Pancreas (tissue), 10 donors: ENCODE measurements at regions not wholly inside any gene's neighbourhood (a gene's known extent, or its start where the extent isn't known, plus 50 kb on each side); places are given as distances from the start of the nearest gene placed in this dataset.
A peak's percentile ranks its signal among the peaks of the same experiment; 100 is the strongest.

ENCODE experiments used
- ATAC-seq, 4 donors: fragments of 200-7000 bp; cut with Tn5 transposase; one replicate each; pipeline versions ENCODE4 v1.8.0 to v1.9.1; 2020; ENCODE audit warnings: mild to moderate bottlenecking in 4 of 4, moderate library complexity in 4 of 4
- DNase-seq, 6 donors: peaks; one replicate each; pipeline ENCODE4 v3.0.0-alpha.2; 2020
- FAIRE-seq: peaks from 2 replicates; lab custom pipeline; 2012; peaks lifted over from hg19 to GRCh38; lab: Jason Lieb, UNC
- H3K27ac ChIP-seq, 4 donors: fragments of 200-600 bp; sonication (generic); 1 replicate in 3 of 4; 2 replicates in 1 of 4; pipeline versions ENCODE4 v1.5.0 to v1.8.0; 2020
- H3K27me3 ChIP-seq, 4 donors: fragments of 200-600 bp; one replicate each; pipeline ENCODE4 v1.8.0; 2021
- H3K36me3 ChIP-seq, 3 donors: fragments of 200-600 bp; sonication (generic) in 1 of 3; one replicate each; pipeline versions ENCODE4 v1.5.0 to v1.8.0; 2020 to 2021
- H3K4me1 ChIP-seq, 3 donors: fragments of 200-600 bp; one replicate each; pipeline ENCODE4 v1.8.0; 2021
- H3K4me3 ChIP-seq, 4 donors: fragments of 200-600 bp; sonication (generic) in 2 of 4; one replicate each; pipeline versions ENCODE4 v1.5.0 to v1.8.0; 2020 to 2021
- H3K9me3 ChIP-seq, 4 donors: fragments of 200-600 bp; one replicate each; pipeline ENCODE4 v1.8.0; 2021
- WGBS, 2 donors: extraction: QIAGEN DNeasy Blood & Tissue Kit; methylation state at CpG; one replicate each; pipeline ENCODE4 v1.1.7; 2013; 5-methylcytosine and 5-hydroxymethylcytosine counted together
- intact Hi-C, 3 donors: fragments of 100-400 bp; cut with DNase I; formaldehyde crosslinking; loops; one replicate each; pipeline versions ENCODE4 v1.11.1 to v1.14.2; 2022
- TF ChIP-seq, protein P1 (sequence below), 4 donors: fragments of 200-600 bp; sonication (generic) in 3 of 4; IDR thresholded peaks; one replicate each; pipeline versions ENCODE4 v1.5.0 to v1.8.0; 2021; ENCODE audit warnings: antibody characterized with exemption in 4 of 4
- donor health status: healthy with polysubstance abuse.
- donor health status: DM: no; HTN: no; CAD: no; lungs with moderate emphysema.
- donor health status: DM: no; HTN: no; CAD: no.
- donor health status: control.
- donor health status: control.
- donor health status: Bipolar disorder and iron deficiency.
- donor health status: DM: yes; HTN: yes; CAD: no.
- donor health status: DM: no; HTN: no; CAD: no.
- donor health status: DM: no; HTN: no; CAD: no.
- donor health status: DM: yes; HTN: yes; CAD: no.

DNA sequence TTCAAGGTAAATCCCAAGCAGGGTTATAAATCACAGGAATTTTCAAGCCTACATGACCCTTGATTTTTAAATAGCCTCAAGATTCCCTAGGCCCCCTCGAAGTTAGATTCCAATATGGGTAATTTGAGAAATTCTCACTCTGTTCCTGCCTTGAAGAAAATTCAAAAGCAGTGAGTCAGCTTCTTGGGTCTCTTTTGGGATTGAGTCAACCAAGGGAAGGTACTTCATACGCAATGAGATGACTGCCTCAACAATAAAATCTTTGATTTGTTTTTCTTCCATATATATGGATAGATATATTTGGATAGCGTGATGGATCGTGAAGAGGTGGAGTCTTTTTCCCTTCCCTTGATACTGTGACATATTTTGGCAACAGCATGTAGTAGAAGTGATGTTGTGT, 180.4 kb upstream of the ATP2B1 start:
- intact Hi-C loops, result no loop called here
- FAIRE-seq (no peak), DNase-seq (no peak), ATAC-seq (no peak)
- 86 to 92% methylated on average over 4 of the region's 4 CpGs for WGBS, 2 donors
- TF ChIP-seq, protein P1, sequence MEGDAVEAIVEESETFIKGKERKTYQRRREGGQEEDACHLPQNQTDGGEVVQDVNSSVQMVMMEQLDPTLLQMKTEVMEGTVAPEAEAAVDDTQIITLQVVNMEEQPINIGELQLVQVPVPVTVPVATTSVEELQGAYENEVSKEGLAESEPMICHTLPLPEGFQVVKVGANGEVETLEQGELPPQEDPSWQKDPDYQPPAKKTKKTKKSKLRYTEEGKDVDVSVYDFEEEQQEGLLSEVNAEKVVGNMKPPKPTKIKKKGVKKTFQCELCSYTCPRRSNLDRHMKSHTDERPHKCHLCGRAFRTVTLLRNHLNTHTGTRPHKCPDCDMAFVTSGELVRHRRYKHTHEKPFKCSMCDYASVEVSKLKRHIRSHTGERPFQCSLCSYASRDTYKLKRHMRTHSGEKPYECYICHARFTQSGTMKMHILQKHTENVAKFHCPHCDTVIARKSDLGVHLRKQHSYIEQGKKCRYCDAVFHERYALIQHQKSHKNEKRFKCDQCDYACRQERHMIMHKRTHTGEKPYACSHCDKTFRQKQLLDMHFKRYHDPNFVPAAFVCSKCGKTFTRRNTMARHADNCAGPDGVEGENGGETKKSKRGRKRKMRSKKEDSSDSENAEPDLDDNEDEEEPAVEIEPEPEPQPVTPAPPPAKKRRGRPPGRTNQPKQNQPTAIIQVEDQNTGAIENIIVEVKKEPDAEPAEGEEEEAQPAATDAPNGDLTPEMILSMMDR (IDR thresholded peaks at IDR 0.05), result no peak
- Histone ChIP-seq H3K4me1 (no peaks in the 10 kb centered on the region), H3K27ac (no peak overlapping the region), H3K4me3 (no peak overlapping the region), H3K27me3 (no peaks in the 10 kb centered on the region), H3K9me3 (no peaks in the 10 kb centered on the region), H3K36me3 (no peaks in the 10 kb centered on the region)

DNA sequence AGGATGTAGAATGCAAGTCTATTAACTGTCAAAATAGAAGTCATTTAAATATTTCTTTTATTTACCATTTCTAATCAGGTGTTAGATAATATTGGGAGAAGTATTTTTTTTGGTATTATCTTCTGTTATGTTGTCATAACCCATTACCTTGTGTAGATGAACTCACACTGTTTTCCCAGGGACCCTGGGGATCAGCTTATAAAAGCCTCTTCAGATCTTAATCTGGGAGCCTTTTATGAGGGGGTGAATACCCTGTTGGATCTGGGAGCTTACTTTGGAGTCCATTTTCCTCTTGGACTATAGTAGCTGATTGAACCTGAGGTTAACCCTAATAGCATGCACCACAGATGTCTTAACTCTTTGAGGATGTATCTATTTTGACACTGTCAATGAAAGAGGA, 176.3 kb upstream of the ATP2B1 start:
- TF ChIP-seq, protein P1 (IDR thresholded peaks at IDR 0.05), result no peak
- no peaks in the 10 kb centered on the region for H3K36me3 ChIP-seq
- DNase-seq (no peak), ATAC-seq (no peak), FAIRE-seq (no peak)
- no peaks in the 10 kb centered on the region for H3K9me3 ChIP-seq
- intact Hi-C loops, result no loop called here
- H3K4me3 ChIP-seq, result no peak overlapping the region
- no peaks in the 10 kb centered on the region for H3K4me1 ChIP-seq
- H3K27ac ChIP-seq, result no peak overlapping the region
- no peaks in the 10 kb centered on the region for H3K27me3 ChIP-seq

DNA sequence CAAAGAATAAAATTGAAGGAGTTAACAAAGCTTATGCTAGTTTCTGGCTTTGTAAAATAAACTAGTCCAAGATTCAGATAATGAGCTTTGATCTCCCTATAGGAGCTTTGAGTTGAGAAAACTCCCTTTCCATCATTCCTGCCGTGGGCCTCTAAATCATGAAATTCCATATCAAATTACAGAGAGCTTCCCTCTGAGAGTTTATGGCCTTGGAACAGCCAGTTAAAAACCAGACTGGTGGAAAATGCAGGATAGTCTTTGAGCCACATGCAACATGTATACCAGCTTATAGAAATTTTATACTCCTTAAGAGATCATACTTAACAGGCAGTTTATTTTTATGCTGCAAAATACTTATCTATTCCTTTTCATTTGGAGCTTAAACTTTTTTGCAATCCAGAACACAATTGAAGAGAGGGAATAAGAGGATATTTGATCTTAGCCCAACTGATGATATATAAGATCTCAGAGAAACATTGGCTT, 175.8 kb upstream of the ATP2B1 start:
- 44 to 49% methylated on average over 1 of the region's 1 CpG for WGBS, 2 donors
- no peak overlapping the region for H3K27ac ChIP-seq
- DNase-seq, result no peak
- TF ChIP-seq, protein P1 (IDR thresholded peaks at IDR 0.05), result no peak
- no peak overlapping the region for H3K4me3 ChIP-seq
- no peaks in the 10 kb centered on the region for H3K36me3 ChIP-seq
- no peaks in the 10 kb centered on the region for H3K9me3 ChIP-seq
- no peak for ATAC-seq
- no peaks in the 10 kb centered on the region for H3K4me1 ChIP-seq
- FAIRE-seq, result no peak
- intact Hi-C loops, result no loop called here
- no peaks in the 10 kb centered on the region for H3K27me3 ChIP-seq

DNA sequence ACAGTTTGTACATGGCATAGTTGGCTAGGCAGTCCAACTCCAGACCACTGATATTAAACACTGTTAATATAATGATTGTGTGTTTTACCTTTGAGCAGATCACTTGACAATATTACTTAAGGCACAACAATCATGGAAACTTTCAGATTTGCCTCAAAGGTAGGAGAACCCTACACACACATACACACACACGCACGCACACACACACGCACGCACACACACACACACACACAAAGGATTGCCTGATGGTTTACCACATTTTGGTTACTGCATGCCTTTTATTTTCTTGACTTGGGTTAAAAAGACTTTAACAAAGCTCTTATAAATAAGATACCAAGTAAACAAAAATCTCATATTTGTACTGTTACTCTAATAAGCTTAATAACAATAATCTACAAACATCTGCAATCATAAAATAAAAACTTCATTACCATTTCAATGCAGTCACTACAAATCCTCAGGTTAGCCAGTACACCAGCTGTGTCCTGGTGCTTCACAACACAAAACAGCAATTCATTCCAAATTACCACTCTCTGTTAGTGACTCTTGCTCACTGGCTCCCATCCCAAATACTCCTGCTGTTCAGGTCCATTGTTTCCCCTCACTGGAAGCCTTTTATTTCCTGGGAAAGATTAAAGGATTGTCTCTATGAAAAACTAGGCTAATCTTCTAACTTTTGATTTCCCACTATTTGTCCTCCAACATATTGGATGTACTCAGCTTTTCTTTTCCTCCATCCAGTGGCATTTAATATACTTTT, 175.2 kb upstream of the ATP2B1 start:
- no peak overlapping the region for H3K4me3 ChIP-seq
- no peaks in the 10 kb centered on the region for H3K27me3 ChIP-seq
- no peaks in the 10 kb centered on the region for H3K36me3 ChIP-seq
- ATAC-seq (no peak), FAIRE-seq (no peak), DNase-seq (no peak)
- 87 to 96% methylated on average over 4 of the region's 4 CpGs for WGBS, 2 donors
- intact Hi-C loops, result no loop called here
- H3K27ac ChIP-seq, result no peak overlapping the region
- TF ChIP-seq, protein P1 (IDR thresholded peaks at IDR 0.05), result no peak
- no peaks in the 10 kb centered on the region for H3K4me1 ChIP-seq
- H3K9me3 ChIP-seq, result no peaks in the 10 kb centered on the region

DNA sequence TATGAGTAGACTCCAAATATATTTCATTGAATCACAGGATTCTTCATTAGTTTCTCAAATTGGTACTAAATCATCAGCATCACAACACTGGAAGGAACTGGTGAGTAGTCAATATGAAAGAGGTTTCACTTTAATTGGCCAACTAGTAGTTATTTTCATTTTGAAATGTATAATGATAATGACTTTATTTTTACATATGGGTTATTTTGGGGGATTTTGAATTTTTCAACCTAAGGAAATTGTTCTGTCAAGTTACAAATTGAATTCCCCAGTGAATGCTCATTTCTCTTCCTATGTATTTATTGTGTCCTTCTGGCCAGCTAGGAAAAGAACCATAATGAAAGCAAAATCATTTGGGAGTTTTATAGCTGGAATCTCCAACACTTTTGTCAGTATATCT, 174.2 kb upstream of the ATP2B1 start:
- no peak for ATAC-seq
- no peaks in the 10 kb centered on the region for H3K9me3 ChIP-seq

More for the DNA sequence above, 174.2 kb upstream of the ATP2B1 start:
- TF ChIP-seq, protein P1 (IDR thresholded peaks at IDR 0.05), result no peak
- Histone ChIP-seq H3K27me3 (no peaks in the 10 kb centered on the region), H3K4me1 (no peaks in the 10 kb centered on the region), H3K27ac (no peak overlapping the region), H3K4me3 (no peak overlapping the region), H3K36me3 (no peaks in the 10 kb centered on the region)
- FAIRE-seq, result peak; percentile 23
- intact Hi-C loops, result no loop called here
- DNase-seq, result no peak
